CD8-positive, alpha-beta memory T cell (primary cell): ENCODE measurements at regions not wholly inside any gene's neighbourhood (a gene's known extent, or its start where the extent isn't known, plus 50 kb on each side); places are given as distances from the start of the nearest gene placed in this dataset.

Experiments
- CTCF ChIA-PET: fragments of 350-600 bp; sonication (Branson Sonifier 250); formaldehyde crosslinking; loops from one replicate; lab custom pipeline; 2021; ENCODE audit warnings: antibody characterized with exemption; lab: Charles Lee
- POLR2A ChIA-PET: fragments of 350-600 bp; sonication (Branson Sonifier 250); formaldehyde crosslinking; loops from one replicate; lab custom pipeline; 2021; ENCODE audit warnings: antibody characterized with exemption; lab: Charles Lee
- DNase-seq, 5 donors: peaks; one replicate each; pipeline versions ENCODE4 v3.0.0 to v3.0.0-alpha.2; 2020 to 2022; ENCODE audit warnings: mixed read lengths in 1 of 5
- H3K27ac ChIP-seq: one replicate; pipeline ENCODE4 v1.7.0; 2013; ENCODE audit warnings: low read depth, mild to moderate bottlenecking, low read length, moderate library complexity
- H3K27me3 ChIP-seq: 2 replicates; pipeline ENCODE4 v1.7.0; 2013; ENCODE audit warnings: low read length, mild to moderate bottlenecking; ENCODE audit not compliant: insufficient read depth, poor library complexity, severe bottlenecking
- H3K36me3 ChIP-seq: 2 replicates; pipeline ENCODE4 v1.7.0; 2013; ENCODE audit warnings: mild to moderate bottlenecking, low read length, moderate library complexity; ENCODE audit not compliant: insufficient read depth
- H3K4me1 ChIP-seq: 2 replicates; pipeline ENCODE4 v1.7.0; 2013; ENCODE audit warnings: mild to moderate bottlenecking, low read length, moderate library complexity; ENCODE audit not compliant: insufficient read depth
- H3K4me3 ChIP-seq: 2 replicates; pipeline ENCODE4 v1.7.0; 2013; ENCODE audit warnings: mild to moderate bottlenecking, low read length
- H3K9me3 ChIP-seq: 2 replicates; pipeline ENCODE4 v1.7.0; 2013; ENCODE audit warnings: mild to moderate bottlenecking, low read length
- H3K27ac Mint-ChIP-seq, 8 donors: one replicate each; pipeline ENCODE4 v1.8.0; 2020 to 2021; ENCODE audit warnings: mixed read lengths in 8 of 8, mild to moderate bottlenecking in 6 of 8, inconsistent platforms in 3 of 8, moderate library complexity in 3 of 8
- H3K27me3 Mint-ChIP-seq, 2 donors: one replicate each; pipeline ENCODE4 v1.8.0; 2020 to 2021; ENCODE audit warnings: mixed read lengths in 2 of 2, mild to moderate bottlenecking in 1 of 2, moderate library complexity in 1 of 2
- H3K36me3 Mint-ChIP-seq, 3 donors: one replicate each; pipeline ENCODE4 v1.8.0; 2020 to 2021; ENCODE audit warnings: mixed read lengths in 3 of 3, inconsistent platforms in 1 of 3, mild to moderate bottlenecking in 1 of 3
- H3K4me1 Mint-ChIP-seq, 3 donors: one replicate each; pipeline ENCODE4 v1.8.0; 2020 to 2021; ENCODE audit warnings: mixed read lengths in 3 of 3, inconsistent platforms in 1 of 3, mild to moderate bottlenecking in 1 of 3
- H3K4me3 Mint-ChIP-seq, 7 donors: one replicate each; pipeline ENCODE4 v1.8.0; 2020 to 2021; ENCODE audit warnings: mixed read lengths in 7 of 7, mild to moderate bottlenecking in 6 of 7, moderate library complexity in 4 of 7, inconsistent platforms in 2 of 7
- H3K9me3 Mint-ChIP-seq, 5 donors: one replicate each; pipeline ENCODE4 v1.8.0; 2020 to 2022; ENCODE audit warnings: mixed read lengths in 5 of 5, mild to moderate bottlenecking in 3 of 5, moderate library complexity in 2 of 5, inconsistent platforms in 1 of 5

- H3K36me3 Mint-ChIP-seq: no peaks in the 10 kb centered on the region
- H3K27me3 Mint-ChIP-seq: peaks cover 3 to 4% of the 10 kb centered on the region in 2 donors
- no peak overlapping the region for H3K4me3 Mint-ChIP-seq
These were observed 53.6 kb upstream of the FRY start for GRCh38 chr13:31978021-31978420.

DNA sequence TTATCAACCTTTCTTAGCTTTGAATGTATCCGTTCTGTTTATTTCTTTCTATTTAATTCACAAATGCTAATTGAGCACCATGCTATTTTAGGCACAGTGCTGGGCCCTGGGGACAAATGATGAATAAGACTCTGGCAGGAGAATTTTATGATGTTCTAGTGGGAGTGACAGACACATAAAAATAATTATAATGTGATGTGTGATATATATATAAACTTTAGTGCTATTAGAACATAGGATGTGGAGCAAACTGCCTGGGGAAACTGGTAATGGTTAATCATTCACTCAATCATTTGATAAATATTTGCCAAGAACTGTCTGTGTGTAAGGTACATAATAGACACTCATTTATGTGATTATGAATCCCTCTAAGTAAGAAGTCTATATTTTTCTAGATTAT is 50.7 kb upstream of the FRY start:
- Histone ChIP-seq H3K9me3 (no peaks in the 10 kb centered on the region), H3K27ac (no peak overlapping the region), H3K4me3 (no peak overlapping the region), H3K27me3 (no peaks in the 10 kb centered on the region), H3K4me1 (no peaks in the 10 kb centered on the region), H3K36me3 (no peaks in the 10 kb centered on the region)
- Mint-ChIP-seq H3K4me1 (no peaks in the 10 kb centered on the region), H3K36me3 (peaks cover 0 to 2% (median 0%) of the 10 kb centered on the region in 3 donors), H3K9me3 (no peaks in the 10 kb centered on the region), H3K27ac (no peak overlapping the region), H3K27me3 (peaks cover 5 to 6% of the 10 kb centered on the region in 2 donors), H3K4me3 (no peak overlapping the region)
- no peak for DNase-seq
- POLR2A ChIA-PET: no interaction called here
- CTCF ChIA-PET: no interaction called here

More at GRCh38 chr13:31978021-31978420, 53.6 kb upstream of the FRY start:
- CTCF ChIA-PET: no interaction called here
- Mint-ChIP-seq H3K4me1 (no peaks in the 10 kb centered on the region), H3K27ac (no peak overlapping the region), H3K9me3 (no peaks in the 10 kb centered on the region)
- no peak overlapping the region for H3K27ac ChIP-seq
- POLR2A ChIA-PET: no interaction called here
- no peaks in the 10 kb centered on the region for H3K9me3 ChIP-seq
- no peaks in the 10 kb centered on the region for H3K36me3 ChIP-seq
- H3K27me3 ChIP-seq: no peaks in the 10 kb centered on the region
- no peaks in the 10 kb centered on the region for H3K4me1 ChIP-seq
- H3K4me3 ChIP-seq: no peak overlapping the region
- no peak for DNase-seq
